ENCODE measurements at regions not wholly inside any gene's neighbourhood (a gene's known extent, or its start where the extent isn't known, plus 50 kb on each side); places are given as distances from the start of the nearest gene placed in this dataset.

DNA sequence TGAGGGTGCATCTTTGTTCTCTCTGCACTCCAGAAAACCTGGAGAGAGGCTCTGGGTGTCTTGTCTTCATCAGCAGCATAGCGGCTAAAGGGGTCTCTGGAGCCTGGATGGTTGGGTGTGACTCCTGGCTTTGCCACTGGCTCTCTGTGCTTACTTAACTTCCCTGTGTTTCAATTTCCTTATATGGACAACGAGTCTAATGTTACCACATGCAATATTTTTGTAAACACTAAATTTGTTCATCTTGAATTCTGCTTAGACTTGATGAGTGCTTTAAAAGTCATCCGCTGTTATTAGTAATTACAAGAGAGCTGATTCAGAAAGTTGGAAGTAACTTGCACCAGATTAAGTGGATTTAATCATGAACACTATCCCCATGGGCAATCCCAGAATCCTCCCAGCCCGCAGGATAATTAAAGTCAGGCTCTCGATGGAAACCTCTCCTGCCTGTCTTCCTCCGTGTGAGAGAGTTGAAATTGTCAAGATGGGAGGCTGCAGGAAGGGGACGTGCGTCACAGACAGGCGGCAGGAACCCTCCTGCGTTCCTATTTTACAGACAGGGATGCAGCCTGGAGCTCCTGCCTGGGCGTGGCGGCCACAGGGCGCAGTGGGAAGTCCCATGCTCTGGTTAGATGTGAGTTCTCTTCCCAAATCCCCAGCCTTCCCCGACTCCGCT is 201.2 kb downstream of the TTC8 start:
- no TSS peak for BruUV-seq (replicated peaks)
- no peak for FAIRE-seq

More for the DNA sequence above, 201.2 kb downstream of the TTC8 start:
- no peaks in the 10 kb centered on the region for H3K79me2 ChIP-seq (ENCODE audit: control insufficient read depth, insufficient read depth, low read length)
- no peaks in the 10 kb centered on the region for H3K36me3 ChIP-seq (ENCODE audit: control insufficient read depth in 2 of 2, extremely low read depth in 1 of 2, insufficient read depth in 2 of 2, low read length in 2 of 2)
- peaks cover 9% of the 10 kb centered on the region for H3K4me1 ChIP-seq (ENCODE audit: control insufficient read depth, extremely low read depth, insufficient read depth, low read length)
- dilution Hi-C loops (cut with MboI; ENCODE audit: extremely low pct_ligation_motif_present, low sequenced_read_pairs) (no loop called here), intact Hi-C loops (cut with micrococcal nuclease) (loop anchor here (2.0 to 10.0 kb wide), 4 partner anchors 392 to 1209 kb away; partner anchors contain the start of genes FOXN3 and PTPN21)
- H3K27ac ChIP-seq (ENCODE audit: insufficient read depth, low read depth, low read length) = no peak overlapping the region
- POLR2A ChIA-PET = no interaction called here
- H3K4me3 ChIP-seq (replicated peaks in 1 of 3; ENCODE audit: insufficient read depth in 1 of 3, low read depth in 1 of 3, low read length in 3 of 3) = no peak overlapping the region
- peaks cover 25 to 39% of the 10 kb centered on the region in 2 experiments for H3K27me3 ChIP-seq (ENCODE audit: control insufficient read depth in 2 of 2, insufficient read depth in 2 of 2, low read length in 2 of 2)
- H3K9me1 ChIP-seq (replicated peaks; ENCODE audit: control insufficient read depth, extremely low read depth, insufficient read depth, low read length) = no peaks in the 10 kb centered on the region
- CTCF ChIA-PET = interaction anchor here (1.3 to 5.9 kb wide), 9 partner anchors 16 to 947 kb away, joined by 3 to 48 read pairs (median 6); no protein-coding TSS in a partner anchor
- H3K9ac ChIP-seq (replicated peaks; ENCODE audit: extremely low read depth, insufficient read depth, low read length) = no peak overlapping the region
- no peaks in the 10 kb centered on the region for H4K20me1 ChIP-seq (replicated peaks; ENCODE audit: control insufficient read depth, extremely low read depth, insufficient read depth, low read length)
- no peaks in the 10 kb centered on the region for H3K9me3 ChIP-seq (replicated peaks; ENCODE audit: control insufficient read depth, insufficient read depth, low read length)
- DNase-seq (ENCODE audit: low read depth, low spot score) = no peak
- no peak overlapping the region for H2AFZ ChIP-seq (ENCODE audit: low read depth, low read length)
- H3K4me2 ChIP-seq (ENCODE audit: insufficient read depth, low read length) = no peak overlapping the region
- TF ChIP-seq EZH2 (IDR thresholded peaks at IDR 0.05; ENCODE audit: borderline replicate concordance, low read depth, low read length, severe bottlenecking) (no peak), POLR2AphosphoS5 (IDR thresholded peaks at IDR 0.05; ENCODE audit: insufficient read depth, low read depth, low read length) (no peak), POLR2A (IDR thresholded peaks at IDR 0.05; ENCODE audit: low read depth, low read length) (no peak), MYC (IDR thresholded peaks at IDR 0.05; ENCODE audit: low read depth, low read length) (no peak), FOS (IDR thresholded peaks at IDR 0.05; ENCODE audit: borderline replicate concordance, insufficient read depth, low read length) (no peak), JUN (IDR thresholded peaks at IDR 0.05; ENCODE audit: borderline replicate concordance, insufficient read depth, insufficient read length, low read depth) (no peak), GATA2 (IDR thresholded peaks at IDR 0.05; ENCODE audit: insufficient read depth, insufficient read length, low read depth, low read length) (no peak)
- TF ChIP-seq, protein P1, sequence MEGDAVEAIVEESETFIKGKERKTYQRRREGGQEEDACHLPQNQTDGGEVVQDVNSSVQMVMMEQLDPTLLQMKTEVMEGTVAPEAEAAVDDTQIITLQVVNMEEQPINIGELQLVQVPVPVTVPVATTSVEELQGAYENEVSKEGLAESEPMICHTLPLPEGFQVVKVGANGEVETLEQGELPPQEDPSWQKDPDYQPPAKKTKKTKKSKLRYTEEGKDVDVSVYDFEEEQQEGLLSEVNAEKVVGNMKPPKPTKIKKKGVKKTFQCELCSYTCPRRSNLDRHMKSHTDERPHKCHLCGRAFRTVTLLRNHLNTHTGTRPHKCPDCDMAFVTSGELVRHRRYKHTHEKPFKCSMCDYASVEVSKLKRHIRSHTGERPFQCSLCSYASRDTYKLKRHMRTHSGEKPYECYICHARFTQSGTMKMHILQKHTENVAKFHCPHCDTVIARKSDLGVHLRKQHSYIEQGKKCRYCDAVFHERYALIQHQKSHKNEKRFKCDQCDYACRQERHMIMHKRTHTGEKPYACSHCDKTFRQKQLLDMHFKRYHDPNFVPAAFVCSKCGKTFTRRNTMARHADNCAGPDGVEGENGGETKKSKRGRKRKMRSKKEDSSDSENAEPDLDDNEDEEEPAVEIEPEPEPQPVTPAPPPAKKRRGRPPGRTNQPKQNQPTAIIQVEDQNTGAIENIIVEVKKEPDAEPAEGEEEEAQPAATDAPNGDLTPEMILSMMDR (IDR thresholded peaks at IDR 0.05; ENCODE audit: extremely low read depth in 1 of 2, insufficient read depth in 1 of 2, low read depth in 1 of 2, low read length in 2 of 2) = no peak
- TF ChIP-seq, protein P2, sequence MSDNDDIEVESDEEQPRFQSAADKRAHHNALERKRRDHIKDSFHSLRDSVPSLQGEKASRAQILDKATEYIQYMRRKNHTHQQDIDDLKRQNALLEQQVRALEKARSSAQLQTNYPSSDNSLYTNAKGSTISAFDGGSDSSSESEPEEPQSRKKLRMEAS (IDR thresholded peaks at IDR 0.05; ENCODE audit: insufficient read depth, insufficient read length) = no peak

Measured in endothelial cell of umbilical vein (primary cell).